22Rv1 (cell line): ENCODE measurements at regions not wholly inside any gene's neighbourhood (a gene's known extent, or its start where the extent isn't known, plus 50 kb on each side); places are given as distances from the start of the nearest gene placed in this dataset.

Experiments used
- CTCF ChIP-seq: fragments of 450-650 bp; IDR thresholded peaks from 2 replicates; pipeline ENCODE4 v1.5.1; 2017; ENCODE audit warnings: mild to moderate bottlenecking
- ZFX ChIP-seq: fragments of 450-650 bp; IDR thresholded peaks from 2 replicates; pipeline ENCODE4 v1.6.1; 2017; ENCODE audit warnings: antibody characterized with exemption, borderline replicate concordance

- TF ChIP-seq CTCF (no peak), ZFX (no peak)
Observed at GRCh38 chr5:156096259-156096658, 230.7 kb upstream of the SGCD start.
